ENCODE measurements at regions not wholly inside any gene's neighbourhood (a gene's known extent, or its start where the extent isn't known, plus 50 kb on each side); places are given as distances from the start of the nearest gene placed in this dataset.

DNA sequence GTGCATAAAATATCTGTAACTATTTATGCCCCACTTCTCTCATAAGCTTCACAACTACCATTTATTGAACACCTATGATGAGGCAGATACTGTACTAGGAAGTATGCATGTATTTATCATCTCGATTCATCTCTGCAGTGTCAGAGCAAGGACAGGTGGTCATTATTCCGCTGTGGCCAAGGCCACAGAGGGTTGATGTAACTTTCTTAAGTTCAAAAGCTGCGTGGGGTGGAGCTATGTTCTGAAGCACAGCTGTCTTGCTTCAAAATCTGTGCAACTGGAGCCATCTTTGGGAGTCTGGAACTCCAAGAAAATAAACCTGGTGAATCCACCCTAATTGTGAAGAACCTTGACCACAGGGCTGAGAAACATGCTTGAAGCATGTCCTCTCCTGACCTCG lies 60.2 kb upstream of the HMGXB4 start:
- Histone ChIP-seq H3K4me3 (no peak overlapping the region), H3K36me3 (no peaks in the 10 kb centered on the region), H3K27me3 (peaks cover 0 to 12% of the 10 kb centered on the region in 2 donors), H3K4me1 (no peaks in the 10 kb centered on the region), H3K9me3 (no peaks in the 10 kb centered on the region), H3K27ac (no peak overlapping the region)
- TF ChIP-seq CTCF (IDR thresholded peaks at IDR 0.05), result no peak
- intact Hi-C loops (cut with DNase I; ENCODE audit: low total_unique reads), result no loop called here
- DNase-seq, result no peak

DNA sequence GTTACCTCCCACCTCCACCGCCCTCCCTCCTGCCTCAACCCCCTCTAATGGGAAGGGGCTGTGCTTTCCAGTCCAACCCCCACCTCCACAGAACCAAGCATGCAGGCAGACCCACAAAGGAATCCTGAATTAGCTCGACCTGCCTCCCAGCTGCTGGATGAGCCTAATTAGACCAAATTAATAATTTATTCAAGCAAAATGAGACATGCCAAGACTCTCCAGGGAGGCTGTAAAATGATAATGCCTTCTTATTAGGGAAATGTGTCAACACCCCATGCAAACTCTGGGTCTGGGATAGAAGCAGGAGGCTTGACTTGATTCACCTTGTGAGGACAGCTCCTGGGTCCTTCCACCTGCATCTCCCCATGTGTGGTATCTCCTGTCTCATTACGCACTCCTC lies 59.4 kb upstream of the HMGXB4 start:
- H3K4me1 ChIP-seq, result no peaks in the 10 kb centered on the region
- H3K27ac ChIP-seq, result no peak overlapping the region
- DNase-seq, result no peak
- TF ChIP-seq CTCF (IDR thresholded peaks at IDR 0.05), result no peak
- no peaks in the 10 kb centered on the region for H3K36me3 ChIP-seq
- no peaks in the 10 kb centered on the region for H3K9me3 ChIP-seq
- intact Hi-C loops (cut with DNase I; ENCODE audit: low total_unique reads), result no loop called here
- no peak overlapping the region for H3K4me3 ChIP-seq
- peaks cover 0 to 12% of the 10 kb centered on the region in 2 donors for H3K27me3 ChIP-seq

DNA sequence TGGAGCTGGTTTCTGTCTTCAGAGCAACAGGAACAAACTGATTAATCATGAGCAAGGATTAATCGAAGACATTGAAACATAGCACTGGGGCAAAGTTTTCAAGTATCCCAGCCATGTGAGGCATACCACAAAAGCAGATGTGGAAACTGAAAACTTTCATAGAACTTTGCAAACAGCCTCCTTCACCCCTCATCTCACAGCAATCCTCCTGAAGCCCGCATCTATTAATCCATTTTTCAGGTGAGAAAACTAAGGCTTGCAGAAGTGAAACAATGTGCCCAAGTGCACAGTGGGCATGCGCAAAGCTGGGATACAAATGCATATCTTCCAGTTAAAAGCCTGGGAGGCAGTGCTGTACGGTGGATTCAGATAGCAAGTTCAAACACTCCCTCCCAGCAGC lies 58.6 kb upstream of the HMGXB4 start:
- TF ChIP-seq CTCF (IDR thresholded peaks at IDR 0.05), result no peak
- H3K4me1 ChIP-seq, result no peaks in the 10 kb centered on the region
- no peak overlapping the region for H3K27ac ChIP-seq
- peaks cover 0 to 12% of the 10 kb centered on the region in 2 donors for H3K27me3 ChIP-seq
- no peaks in the 10 kb centered on the region for H3K36me3 ChIP-seq
- DNase-seq, result no peak
- no peak overlapping the region for H3K4me3 ChIP-seq
- intact Hi-C loops (cut with DNase I; ENCODE audit: low total_unique reads), result no loop called here
- no peaks in the 10 kb centered on the region for H3K9me3 ChIP-seq

GRCh38 chr22:35202376-35202775 lies 54.9 kb upstream of the HMGXB4 start:
- DNase-seq, result no peak
- no peak for TF ChIP-seq CTCF (IDR thresholded peaks at IDR 0.05)
- Histone ChIP-seq H3K9me3 (no peaks in the 10 kb centered on the region), H3K4me3 (no peak overlapping the region), H3K36me3 (no peaks in the 10 kb centered on the region), H3K27me3 (peaks cover 0 to 19% of the 10 kb centered on the region in 2 donors), H3K27ac (no peak overlapping the region), H3K4me1 (no peaks in the 10 kb centered on the region)
- intact Hi-C loops (cut with DNase I; ENCODE audit: low total_unique reads), result no loop called here

DNA sequence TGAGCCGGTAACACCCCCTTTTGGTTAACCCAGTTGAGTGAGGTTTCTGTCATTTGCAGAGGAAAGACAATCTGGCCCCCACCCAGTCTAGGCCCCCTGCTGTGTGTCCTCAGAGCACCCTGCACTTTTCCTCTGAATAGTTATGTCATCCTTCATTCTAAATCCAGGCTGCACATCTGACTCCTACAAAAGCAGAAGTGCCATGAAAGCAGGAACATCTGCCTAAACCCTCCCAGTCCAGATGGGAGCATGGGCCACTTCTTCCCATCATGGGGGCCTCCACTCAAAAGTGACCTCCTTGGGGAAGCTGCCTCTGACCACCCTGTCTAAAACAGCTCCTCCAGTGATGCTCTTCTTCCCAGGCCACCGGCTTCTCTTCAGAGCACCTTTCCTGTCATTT lies 53.7 kb upstream of the HMGXB4 start:
- Histone ChIP-seq H3K4me3 (no peak overlapping the region), H3K9me3 (no peaks in the 10 kb centered on the region), H3K27me3 (peaks cover 0 to 19% of the 10 kb centered on the region in 2 donors), H3K4me1 (no peaks in the 10 kb centered on the region), H3K36me3 (no peaks in the 10 kb centered on the region), H3K27ac (no peak overlapping the region)
- TF ChIP-seq CTCF (IDR thresholded peaks at IDR 0.05), result no peak
- intact Hi-C loops (cut with DNase I; ENCODE audit: low total_unique reads), result no loop called here
- no peak for DNase-seq

All from tibial artery (tissue), 4 donors.